ENCODE measurements at regions not wholly inside any gene's neighbourhood (a gene's known extent, or its start where the extent isn't known, plus 50 kb on each side); places are given as distances from the start of the nearest gene placed in this dataset.

- no peak overlapping the region for H3K27ac ChIP-seq (ENCODE audit: low read depth, low read length)
- H2BK5ac ChIP-seq (ENCODE audit: low read depth, low read length), result no peak overlapping the region
- no peak overlapping the region for H3K4me2 ChIP-seq (ENCODE audit: insufficient read depth in 1 of 2, low read depth in 2 of 2, low read length in 2 of 2)
- no peak overlapping the region for H2BK15ac ChIP-seq (ENCODE audit: low read length)
- DNase-seq (ENCODE audit: low read depth in 1 of 2, low spot score in 2 of 2), result no peak
- H3K56ac ChIP-seq (replicated peaks; ENCODE audit: insufficient read length, low read depth, low read length), result no peak overlapping the region
- POLR2A ChIA-PET (ENCODE audit: partially characterized antibody), result no interaction called here
- H3K27me3 ChIP-seq (replicated peaks in 1 of 4; ENCODE audit: control insufficient read depth in 3 of 4, extremely low read depth in 1 of 4, insufficient read depth in 3 of 4, low read length in 3 of 4), result no peaks in the 10 kb centered on the region
- 92% methylated on average over 3 of the region's 3 CpGs; no CpG with 5 or more reads in 1 of the 2 experiments for WGBS, 2 experiments (ENCODE audit: extremely low coverage in 1 of 2, insufficient coverage in 1 of 2, insufficient read length in 1 of 2, insufficient replicate concordance in 2 of 2, low coverage in 1 of 2, low lambda C conversion rate in 2 of 2, missing lambda C conversion rate in 1 of 2)
- FAIRE-seq, result no peak
- H3K18ac ChIP-seq (ENCODE audit: extremely low read depth, low read length), result no peak overlapping the region
- no peak overlapping the region for H3K9ac ChIP-seq (replicated peaks in 1 of 4; ENCODE audit: extremely low read depth in 1 of 4, low read depth in 3 of 4, low read length in 3 of 4)
- H3K4me1 ChIP-seq (replicated peaks in 1 of 4; ENCODE audit: control insufficient read depth in 3 of 4, insufficient read depth in 4 of 4, low read length in 3 of 4), result no peaks in the 10 kb centered on the region
- H3K4me3 ChIP-seq (ENCODE audit: extremely low read depth in 1 of 4, insufficient read depth in 2 of 4, low read depth in 3 of 4, low read length in 4 of 4), result no peak overlapping the region
- no peak overlapping the region for H4K5ac ChIP-seq (ENCODE audit: insufficient read length, low read depth, low read length)
- H2BK120ac ChIP-seq (replicated peaks; ENCODE audit: low read depth, low read length), result no peak overlapping the region
- H3K79me2 ChIP-seq (ENCODE audit: control insufficient read depth in 1 of 2, insufficient read depth in 2 of 2, low read length in 2 of 2), result no peaks in the 10 kb centered on the region
- CTCF ChIA-PET (ENCODE audit: partially characterized antibody), result no interaction called here
- no peak overlapping the region for H3K23ac ChIP-seq (ENCODE audit: insufficient read length)
- H3K9me3 ChIP-seq (ENCODE audit: insufficient read depth in 2 of 2, low read depth in 1 of 2, low read length in 1 of 2), result no peaks in the 10 kb centered on the region
- no peak overlapping the region for H3K14ac ChIP-seq (ENCODE audit: insufficient read length)
- H3K4ac ChIP-seq (replicated peaks; ENCODE audit: insufficient read length, low read depth, low read length), result no peak overlapping the region
- H4K91ac ChIP-seq (replicated peaks; ENCODE audit: insufficient read length, low read length), result no peak overlapping the region
- H3K23me2 ChIP-seq (ENCODE audit: low read depth, low read length), result no peaks in the 10 kb centered on the region
- H4K8ac ChIP-seq (ENCODE audit: extremely low read depth, insufficient read depth, low read length), result no peak overlapping the region
- no peak overlapping the region for H2AK5ac ChIP-seq (ENCODE audit: low read depth, low read length)
- H3K79me1 ChIP-seq (ENCODE audit: low read depth, low read length), result no peaks in the 10 kb centered on the region
- H2BK20ac ChIP-seq (ENCODE audit: low read length), result no peak overlapping the region
- no peak overlapping the region for H2AFZ ChIP-seq (ENCODE audit: low read length)
- no peak overlapping the region for H2BK12ac ChIP-seq (ENCODE audit: low read depth, low read length)
- H4K20me1 ChIP-seq (replicated peaks in 1 of 2; ENCODE audit: control insufficient read depth in 1 of 2, insufficient read depth in 2 of 2, low read length in 2 of 2), result no peaks in the 10 kb centered on the region
- H3K36me3 ChIP-seq (ENCODE audit: control insufficient read depth in 2 of 4, insufficient read depth in 4 of 4, low read length in 3 of 4), result no peaks in the 10 kb centered on the region
- TF ChIP-seq ATF3 (IDR thresholded peaks at IDR 0.05; ENCODE audit: insufficient read depth, low read depth, low read length) (no peak), CHD1 (IDR thresholded peaks at IDR 0.05; ENCODE audit: low read depth, low read length) (no peak), CEBPB (IDR thresholded peaks at IDR 0.05; ENCODE audit: low read depth, low read length) (no peak), KDM1A (IDR thresholded peaks at IDR 0.05; ENCODE audit: borderline replicate concordance, low read length) (no peak), SUZ12 (IDR thresholded peaks at IDR 0.05; ENCODE audit: low read length) (no peak), USF2 (IDR thresholded peaks at IDR 0.05; ENCODE audit: low read length) (no peak), HDAC6 (IDR thresholded peaks at IDR 0.05; ENCODE audit: low read depth, low read length) (no peak), SP1 (IDR thresholded peaks at IDR 0.05; ENCODE audit: low read depth, low read length) (no peak), GABPA (IDR thresholded peaks at IDR 0.05; ENCODE audit: borderline replicate concordance, insufficient read depth, low read length) (no peak), BACH1 (IDR thresholded peaks at IDR 0.05; ENCODE audit: low read length) (no peak), RBBP5 (IDR thresholded peaks at IDR 0.05; ENCODE audit: borderline replicate concordance, low read depth, low read length) (no peak), BRCA1 (IDR thresholded peaks at IDR 0.05; ENCODE audit: low read depth, low read length) (no peak), CREB1 (IDR thresholded peaks at IDR 0.05) (no peak), TEAD4 (IDR thresholded peaks at IDR 0.05; ENCODE audit: low read depth, low read length) (no peak), SIN3A (conservative IDR thresholded peaks at IDR 0.05 in 1 of 2, IDR thresholded peaks at IDR 0.05 in 1 of 2; ENCODE audit: low read depth in 1 of 2, low read length in 2 of 2) (no peak)
These were observed 383.3 kb upstream of the MCTP2 start for GRCh38 chr15:93848076-93848475.

All from H1 (cell line).